Ishikawa (cell line): ENCODE measurements at regions not wholly inside any gene's neighbourhood (a gene's known extent, or its start where the extent isn't known, plus 50 kb on each side); places are given as distances from the start of the nearest gene placed in this dataset.

ENCODE experiments used
- RAD21 ChIP-seq: IDR thresholded peaks from 2 replicates; pipeline ENCODE4 v1.6.1; 2012; ENCODE audit warnings: low read depth

DNA sequence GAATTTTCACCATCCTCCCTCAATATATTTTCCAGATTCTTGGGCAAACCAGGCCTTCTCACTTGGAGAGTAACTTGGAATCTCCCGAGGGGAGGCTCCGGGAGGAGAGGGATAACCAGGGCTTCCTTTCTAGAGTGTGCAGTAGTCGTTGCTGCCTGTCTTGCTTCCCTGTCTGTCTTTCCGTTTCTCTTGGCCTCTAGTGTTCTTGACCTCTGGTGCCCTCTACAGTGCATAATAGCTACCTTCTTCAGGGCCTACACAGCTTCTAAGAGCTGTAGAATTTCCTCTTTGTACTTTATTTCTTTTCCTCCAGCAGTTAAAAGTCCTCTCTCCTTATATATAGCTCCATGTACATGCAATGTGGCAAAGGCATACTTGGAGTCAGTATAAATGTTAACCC, 339.8 kb upstream of the TGIF2LX start:
- TF ChIP-seq RAD21 = 0 out of 2 replicates have a peak, but pooled peaks have one; percentile 15

DNA sequence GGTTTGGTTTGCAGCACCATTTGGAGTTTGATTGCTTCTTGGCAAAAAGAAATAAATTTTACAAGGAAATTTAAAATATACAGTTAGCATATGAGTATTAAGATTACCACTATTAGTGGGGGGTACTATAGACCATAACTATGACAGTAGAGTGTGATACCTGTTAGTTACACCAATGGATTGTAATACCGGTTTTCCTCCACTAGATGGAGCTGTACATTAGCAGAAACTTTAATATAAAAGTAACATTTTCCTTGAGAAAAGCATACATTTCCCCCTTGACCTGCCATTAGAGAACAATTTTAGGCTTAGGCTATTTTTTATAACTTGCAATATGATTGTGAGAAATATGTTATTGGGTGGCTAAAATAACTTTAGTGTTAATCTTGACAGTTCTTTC, 163.9 kb upstream of the TGIF2LX start:
- peak; percentile 32; the same call in 1 of the 2 replicates for TF ChIP-seq RAD21

DNA sequence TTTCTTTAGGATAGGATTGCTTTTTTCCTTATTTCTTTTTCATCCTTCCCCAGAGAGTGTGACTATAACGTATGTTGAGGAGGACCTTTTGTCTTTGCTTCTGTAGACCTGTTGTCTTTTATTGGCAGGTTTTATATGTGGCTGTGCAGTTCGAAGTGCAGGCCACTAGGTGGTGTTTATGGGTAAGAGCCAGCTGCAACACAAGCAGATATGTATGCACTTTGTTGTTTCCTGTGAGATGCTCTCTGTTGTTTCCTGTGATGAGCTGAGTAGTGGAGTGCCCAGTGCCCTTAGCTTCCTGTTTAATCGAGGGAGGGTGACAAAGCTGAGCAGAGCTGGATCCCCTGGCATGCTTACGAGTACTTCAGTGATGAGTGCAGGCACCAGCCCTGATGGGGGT, 50.0 kb upstream of the TGIF2LX start:
- TF ChIP-seq RAD21 = peak; percentile 48; the same call in 1 of the 2 replicates
